Adrenal gland (tissue), 9 donors: ENCODE measurements at regions not wholly inside any gene's neighbourhood (a gene's known extent, or its start where the extent isn't known, plus 50 kb on each side); places are given as distances from the start of the nearest gene placed in this dataset.
"Not testable (repeated sequence)": the region's sequence is repeated elsewhere in the genome, so short reads cannot be mapped to it uniquely, and the experiment has no call there.

Source experiments
- DNase-seq, 7 donors: peaks; one replicate each; pipeline ENCODE4 v3.0.0-alpha.2; 2019 to 2020
- H3K27ac ChIP-seq, 5 donors: fragments of 200-600 bp; sonication (generic) in 4 of 5; 1 replicate in 3 of 5; 2 replicates in 2 of 5; pipeline versions ENCODE4 v1.5.1 to v1.8.0; 2016 to 2020; ENCODE audit warnings: mild to moderate bottlenecking in 1 of 5
- H3K27me3 ChIP-seq: fragments of 200-600 bp; 2 replicates; pipeline ENCODE4 v1.8.0; 2021
- H3K36me3 ChIP-seq, 2 donors: fragments of 200-600 bp; replicated peaks in 1 of 2; 1 replicate in 1 of 2; 2 replicates in 1 of 2; pipeline versions ENCODE4 v1.5.1 to v1.8.0; 2018 to 2022
- H3K4me1 ChIP-seq, 2 donors: fragments of 200-600 bp; replicated peaks in 1 of 2; 1 replicate in 1 of 2; 2 replicates in 1 of 2; pipeline versions ENCODE4 v1.5.1 to v1.8.0; 2018 to 2021
- H3K4me3 ChIP-seq, 4 donors: fragments of 200-600 bp; sonication (generic) in 3 of 4; one replicate each; pipeline ENCODE4 v1.5.1; 2016 to 2018
- H3K9me3 ChIP-seq, 3 donors: fragments of 200-600 bp; sonication (generic) in 1 of 3; replicated peaks in 1 of 3; 1 replicate in 2 of 3; 2 replicates in 1 of 3; pipeline versions ENCODE4 v1.5.1 to v1.8.0; 2016 to 2021
- POLR2A ChIP-seq, 2 donors: fragments of 450-650 bp; IDR thresholded peaks; one replicate each; pipeline ENCODE4 v1.6.1; 2017; ENCODE audit warnings: antibody characterized with exemption in 2 of 2, mild to moderate bottlenecking in 2 of 2, moderate library complexity in 1 of 2
- WGBS, 4 donors: extraction: QIAGEN DNeasy Blood & Tissue Kit in 2 of 4; methylation state at CpG; one replicate each; pipeline versions ENCODE4 v1.1.5 to v1.1.7; 2013 to 2017; 5-methylcytosine and 5-hydroxymethylcytosine counted together
- intact Hi-C, 2 donors: fragments of 100-400 bp; cut with DNase I; formaldehyde crosslinking; loops; one replicate each; pipeline versions ENCODE4 v1.14.1 to v1.15.0; 2022 to 2023
- TF ChIP-seq, protein P1 (sequence below), 6 experiments: fragments of 450-650 bp in 4 of 6; fragments of 200-600 bp in 2 of 6; sonication (generic) in 1 of 6; IDR thresholded peaks; 1 replicate in 5 of 6; 2 replicates in 1 of 6; pipeline versions ENCODE4 v1.5.1 to v1.8.0; 2016 to 2021; ENCODE audit warnings: antibody characterized with exemption in 6 of 6, mild to moderate bottlenecking in 2 of 6, moderate library complexity in 1 of 6
- donor health status: healthy with polysubstance abuse.
- donor health status: Bipolar disorder and iron deficiency.
- donor health status: DM: yes; HTN: yes; CAD: no.
- donor health status: DM: no; HTN: no; CAD: no.
- donor health status: DM: no; HTN: no; CAD: no.

DNA sequence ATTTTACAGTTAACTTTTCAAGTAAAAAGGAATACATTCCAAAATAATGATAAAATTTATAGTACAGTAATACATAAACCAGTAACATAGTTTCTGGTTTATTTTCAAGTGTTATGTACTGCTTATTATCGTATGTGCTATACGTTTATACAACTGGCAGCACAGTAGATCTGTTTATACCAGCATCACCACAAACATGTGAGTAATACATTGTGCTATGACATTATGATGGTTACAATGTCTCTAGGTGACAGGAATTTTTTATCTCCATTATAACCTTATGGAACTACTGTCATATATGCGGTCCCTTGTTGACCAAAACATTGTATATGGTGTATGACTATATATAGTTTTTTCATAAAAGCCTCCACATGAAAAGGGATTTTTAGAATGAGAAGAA lies 256.9 kb downstream of the ANKRD50 start:
- H3K27me3 ChIP-seq, result no peaks in the 10 kb centered on the region
- no peak overlapping the region for H3K27ac ChIP-seq
- 88 to 94% (median 90%) methylated on average over 3 of the region's 3 CpGs for WGBS, 4 donors
- H3K36me3 ChIP-seq, result no peaks in the 10 kb centered on the region
- TF ChIP-seq, protein P1, sequence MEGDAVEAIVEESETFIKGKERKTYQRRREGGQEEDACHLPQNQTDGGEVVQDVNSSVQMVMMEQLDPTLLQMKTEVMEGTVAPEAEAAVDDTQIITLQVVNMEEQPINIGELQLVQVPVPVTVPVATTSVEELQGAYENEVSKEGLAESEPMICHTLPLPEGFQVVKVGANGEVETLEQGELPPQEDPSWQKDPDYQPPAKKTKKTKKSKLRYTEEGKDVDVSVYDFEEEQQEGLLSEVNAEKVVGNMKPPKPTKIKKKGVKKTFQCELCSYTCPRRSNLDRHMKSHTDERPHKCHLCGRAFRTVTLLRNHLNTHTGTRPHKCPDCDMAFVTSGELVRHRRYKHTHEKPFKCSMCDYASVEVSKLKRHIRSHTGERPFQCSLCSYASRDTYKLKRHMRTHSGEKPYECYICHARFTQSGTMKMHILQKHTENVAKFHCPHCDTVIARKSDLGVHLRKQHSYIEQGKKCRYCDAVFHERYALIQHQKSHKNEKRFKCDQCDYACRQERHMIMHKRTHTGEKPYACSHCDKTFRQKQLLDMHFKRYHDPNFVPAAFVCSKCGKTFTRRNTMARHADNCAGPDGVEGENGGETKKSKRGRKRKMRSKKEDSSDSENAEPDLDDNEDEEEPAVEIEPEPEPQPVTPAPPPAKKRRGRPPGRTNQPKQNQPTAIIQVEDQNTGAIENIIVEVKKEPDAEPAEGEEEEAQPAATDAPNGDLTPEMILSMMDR (IDR thresholded peaks at IDR 0.05), result no peak
- no peak for TF ChIP-seq POLR2A (IDR thresholded peaks at IDR 0.05)
- H3K4me1 ChIP-seq, result no peaks in the 10 kb centered on the region
- intact Hi-C loops, result no loop called here
- no peak overlapping the region for H3K4me3 ChIP-seq
- DNase-seq, result no peak
- no peaks in the 10 kb centered on the region for H3K9me3 ChIP-seq

GRCh38 chr4:124459196-124459940 lies 253.2 kb downstream of the ANKRD50 start:
- no peaks in the 10 kb centered on the region for H3K27me3 ChIP-seq
- DNase-seq, result no peak
- no peaks in the 10 kb centered on the region for H3K4me1 ChIP-seq
- TF ChIP-seq, protein P1 (IDR thresholded peaks at IDR 0.05), result no peak
- no peak for TF ChIP-seq POLR2A (IDR thresholded peaks at IDR 0.05)
- WGBS, 4 donors, result 63 to 72% (median 67%) methylated on average over 3 of the region's 3 CpGs
- no peak overlapping the region for H3K4me3 ChIP-seq
- H3K36me3 ChIP-seq, result no peaks in the 10 kb centered on the region
- intact Hi-C loops, result no loop called here
- H3K9me3 ChIP-seq, result no peaks in the 10 kb centered on the region
- no peak overlapping the region for H3K27ac ChIP-seq

DNA sequence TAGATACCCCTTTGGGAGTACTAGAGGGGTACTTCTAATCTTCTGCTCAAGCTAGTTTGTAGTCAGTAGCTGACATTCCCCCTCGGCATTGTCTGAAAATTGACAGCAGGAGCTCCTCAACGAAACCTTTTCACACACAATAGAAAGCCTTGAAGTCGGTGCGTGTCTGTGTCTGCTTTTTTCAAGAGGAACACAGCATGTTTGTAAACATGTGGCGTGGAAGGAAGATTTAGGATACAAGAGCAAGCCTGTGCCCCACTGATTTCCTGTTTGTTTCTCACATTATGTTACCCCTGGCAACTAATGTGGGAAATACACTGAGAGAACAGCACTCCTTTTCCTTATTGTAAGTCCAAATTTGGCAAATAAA lies 252.6 kb downstream of the ANKRD50 start:
- TF ChIP-seq, protein P1 (IDR thresholded peaks at IDR 0.05), result no peak
- no peak for TF ChIP-seq POLR2A (IDR thresholded peaks at IDR 0.05)
- intact Hi-C loops, result no loop called here
- WGBS, 4 donors, result 34 to 54% (median 44%) methylated on average over 5 of the region's 5 CpGs
- Histone ChIP-seq H3K36me3 (no peaks in the 10 kb centered on the region), H3K4me3 (no peak overlapping the region), H3K27ac (no peak overlapping the region), H3K9me3 (no peaks in the 10 kb centered on the region), H3K4me1 (no peaks in the 10 kb centered on the region), H3K27me3 (no peaks in the 10 kb centered on the region)
- DNase-seq, result no peak

DNA sequence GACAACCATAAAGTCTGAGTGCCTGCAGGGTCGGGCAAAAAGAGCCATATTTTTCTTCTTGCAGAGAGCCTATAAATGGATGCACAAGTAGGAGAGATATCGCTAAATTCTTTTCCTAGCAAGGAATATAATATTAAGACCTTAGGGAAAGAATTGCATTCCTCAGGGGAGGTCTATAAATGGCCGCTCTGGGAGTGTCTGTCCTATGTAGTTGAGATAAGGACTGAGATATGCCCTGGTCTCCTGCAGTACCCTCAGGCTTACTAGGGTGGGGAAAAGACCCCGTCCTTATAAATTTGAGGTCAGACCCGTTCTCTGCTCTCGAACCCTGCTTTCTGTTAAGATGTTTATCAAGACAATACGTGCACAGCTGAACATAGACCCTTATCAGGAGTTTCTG lies 250.9 kb downstream of the ANKRD50 start:
- intact Hi-C loops, H3K27ac ChIP-seq, H3K27me3 ChIP-seq, H3K36me3 ChIP-seq, H3K9me3 ChIP-seq, H3K4me1 ChIP-seq, H3K4me3 ChIP-seq, DNase-seq: not testable (repeated sequence)
- 84 to 92% (median 88%) methylated on average over 7 of the region's 7 CpGs for WGBS, 4 donors
